Mesothelial cell of epicardium (in vitro differentiated cells): ENCODE measurements at regions not wholly inside any gene's neighbourhood (a gene's known extent, or its start where the extent isn't known, plus 50 kb on each side); places are given as distances from the start of the nearest gene placed in this dataset.

ENCODE experiments used
- DNase-seq, 2 experiments: peaks; one replicate each; pipeline ENCODE4 v3.0.0; 2021; ENCODE audit warnings: low spot score in 2 of 2; ENCODE audit not compliant: unreplicated experiment in 2 of 2
- H3K27ac Mint-ChIP-seq: 2 replicates; pipeline ENCODE4 v1.8.0; 2021; ENCODE audit warnings: mixed read lengths
- H3K27me3 Mint-ChIP-seq: 2 replicates; pipeline ENCODE4 v1.8.0; 2021; ENCODE audit warnings: low read depth, mixed read lengths
- H3K36me3 Mint-ChIP-seq: 2 replicates; pipeline ENCODE4 v1.8.0; 2021; ENCODE audit warnings: mixed read lengths
- H3K4me1 Mint-ChIP-seq: 2 replicates; pipeline ENCODE4 v1.8.0; 2021; ENCODE audit warnings: mixed read lengths
- H3K4me3 Mint-ChIP-seq: 2 replicates; pipeline ENCODE4 v1.8.0; 2021; ENCODE audit warnings: mild to moderate bottlenecking, moderate library complexity, mixed read lengths
- H3K9me3 Mint-ChIP-seq: 2 replicates; pipeline ENCODE4 v1.8.0; 2021; ENCODE audit warnings: mixed read lengths
- TF ChIP-seq, protein P1 (sequence below): fragments of 200-600 bp; sonication (generic); IDR thresholded peaks from one replicate; pipeline ENCODE4 v1.5.0; 2021; ENCODE audit warnings: antibody characterized with exemption; ENCODE audit not compliant: unreplicated experiment

DNA sequence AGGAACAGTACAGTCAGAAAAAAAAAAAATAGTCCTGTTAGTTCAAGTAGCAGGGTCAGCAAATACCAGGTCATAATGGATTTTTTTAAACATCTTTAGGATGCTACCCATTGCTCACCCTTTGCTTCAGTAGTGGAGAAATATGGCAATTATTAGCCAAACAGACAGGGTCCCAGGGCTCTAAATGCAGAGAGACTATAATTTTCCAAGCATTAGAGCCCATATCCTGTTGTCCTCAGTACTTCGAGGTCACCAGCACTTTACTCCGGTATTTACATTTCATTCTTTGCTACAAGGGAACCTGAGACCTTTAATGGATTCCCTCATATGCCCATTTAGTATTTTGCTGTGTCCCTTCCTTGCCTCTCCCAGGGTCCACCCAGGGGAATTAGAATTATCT lies 1562.9 kb upstream of the TENM3 start:
- H3K27ac Mint-ChIP-seq = no peak overlapping the region
- H3K4me1 Mint-ChIP-seq = peaks cover 8% of the 10 kb centered on the region
- peaks cover 5% of the 10 kb centered on the region for H3K9me3 Mint-ChIP-seq
- no peak overlapping the region for H3K4me3 Mint-ChIP-seq
- TF ChIP-seq, protein P1, sequence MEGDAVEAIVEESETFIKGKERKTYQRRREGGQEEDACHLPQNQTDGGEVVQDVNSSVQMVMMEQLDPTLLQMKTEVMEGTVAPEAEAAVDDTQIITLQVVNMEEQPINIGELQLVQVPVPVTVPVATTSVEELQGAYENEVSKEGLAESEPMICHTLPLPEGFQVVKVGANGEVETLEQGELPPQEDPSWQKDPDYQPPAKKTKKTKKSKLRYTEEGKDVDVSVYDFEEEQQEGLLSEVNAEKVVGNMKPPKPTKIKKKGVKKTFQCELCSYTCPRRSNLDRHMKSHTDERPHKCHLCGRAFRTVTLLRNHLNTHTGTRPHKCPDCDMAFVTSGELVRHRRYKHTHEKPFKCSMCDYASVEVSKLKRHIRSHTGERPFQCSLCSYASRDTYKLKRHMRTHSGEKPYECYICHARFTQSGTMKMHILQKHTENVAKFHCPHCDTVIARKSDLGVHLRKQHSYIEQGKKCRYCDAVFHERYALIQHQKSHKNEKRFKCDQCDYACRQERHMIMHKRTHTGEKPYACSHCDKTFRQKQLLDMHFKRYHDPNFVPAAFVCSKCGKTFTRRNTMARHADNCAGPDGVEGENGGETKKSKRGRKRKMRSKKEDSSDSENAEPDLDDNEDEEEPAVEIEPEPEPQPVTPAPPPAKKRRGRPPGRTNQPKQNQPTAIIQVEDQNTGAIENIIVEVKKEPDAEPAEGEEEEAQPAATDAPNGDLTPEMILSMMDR = no peak
- DNase-seq = no peak
- no peaks in the 10 kb centered on the region for H3K27me3 Mint-ChIP-seq
- no peaks in the 10 kb centered on the region for H3K36me3 Mint-ChIP-seq

DNA sequence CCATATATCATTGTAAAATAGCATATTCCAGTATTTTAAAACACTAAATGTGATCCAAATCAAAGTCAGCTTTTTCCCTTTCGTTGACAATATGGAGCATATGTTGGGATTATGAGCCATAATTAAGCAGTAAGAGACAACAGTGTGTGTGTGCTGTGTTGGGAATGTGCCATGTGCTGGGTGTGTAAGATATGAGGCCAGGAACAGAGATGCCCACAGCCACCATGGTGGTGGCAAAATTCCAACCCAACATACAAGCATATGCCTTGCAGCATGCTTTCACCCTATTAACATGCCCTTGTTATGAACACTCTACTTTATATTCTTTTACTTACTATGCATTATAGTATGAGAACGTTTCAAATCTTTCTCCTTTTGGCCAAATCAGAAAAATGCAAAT lies 1560.4 kb upstream of the TENM3 start:
- no peak overlapping the region for H3K27ac Mint-ChIP-seq
- DNase-seq = no peak
- TF ChIP-seq, protein P1 = no peak

DNA sequence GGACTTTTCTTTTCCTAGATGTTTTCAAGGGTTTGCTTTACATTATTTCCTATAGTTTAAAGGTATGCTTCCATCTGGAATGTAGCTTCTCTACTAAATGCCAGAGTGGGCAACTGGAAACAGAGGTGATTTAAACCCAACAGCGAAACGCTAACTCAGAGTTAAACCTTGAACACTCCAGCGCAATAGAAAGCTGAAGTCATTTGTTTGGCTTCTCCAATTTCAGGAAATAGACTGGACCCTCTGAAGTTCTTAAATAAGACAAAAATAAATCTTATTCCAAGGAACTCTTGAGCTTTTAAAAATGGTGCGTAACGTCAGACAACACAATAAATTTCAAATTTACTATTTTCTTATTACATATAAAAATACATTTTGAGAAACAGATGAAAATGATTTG lies 1560.0 kb upstream of the TENM3 start:
- no peaks in the 10 kb centered on the region for H3K27me3 Mint-ChIP-seq
- no peak for DNase-seq
- peaks cover 8% of the 10 kb centered on the region for H3K4me1 Mint-ChIP-seq
- no peaks in the 10 kb centered on the region for H3K36me3 Mint-ChIP-seq
- TF ChIP-seq, protein P1 = no peak
- H3K27ac Mint-ChIP-seq = no peak overlapping the region
- H3K9me3 Mint-ChIP-seq = peaks cover 2% of the 10 kb centered on the region
- H3K4me3 Mint-ChIP-seq = no peak overlapping the region

More for the DNA sequence above, 1560.4 kb upstream of the TENM3 start:
- Mint-ChIP-seq H3K9me3 (peaks cover 5% of the 10 kb centered on the region), H3K4me3 (no peak overlapping the region), H3K36me3 (no peaks in the 10 kb centered on the region), H3K4me1 (peaks cover 8% of the 10 kb centered on the region), H3K27me3 (no peaks in the 10 kb centered on the region)

DNA sequence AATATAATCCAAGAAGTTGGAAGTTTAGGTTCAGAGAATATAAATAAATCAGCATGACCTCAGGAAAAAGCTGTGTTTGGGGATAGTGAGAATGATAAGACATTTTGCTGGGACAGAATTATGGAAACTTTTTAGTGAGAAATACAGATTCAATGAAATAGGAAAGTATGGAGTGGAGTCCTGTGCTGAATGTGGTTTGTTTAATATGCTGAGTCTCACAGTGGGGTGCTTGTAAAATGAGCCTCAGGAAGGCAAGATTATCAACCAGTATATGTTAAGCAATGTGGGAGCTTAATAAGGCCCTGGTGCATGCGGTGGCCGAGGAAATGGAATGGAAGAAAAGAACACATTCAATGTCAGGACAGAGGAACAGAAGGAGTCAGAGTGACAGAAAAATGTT lies 1554.7 kb upstream of the TENM3 start:
- Mint-ChIP-seq H3K27me3 (no peaks in the 10 kb centered on the region), H3K4me1 (no peaks in the 10 kb centered on the region), H3K36me3 (no peaks in the 10 kb centered on the region), H3K9me3 (peaks cover 16% of the 10 kb centered on the region), H3K4me3 (no peak overlapping the region), H3K27ac (no peak overlapping the region)
- DNase-seq = no peak
- TF ChIP-seq, protein P1 = no peak

DNA sequence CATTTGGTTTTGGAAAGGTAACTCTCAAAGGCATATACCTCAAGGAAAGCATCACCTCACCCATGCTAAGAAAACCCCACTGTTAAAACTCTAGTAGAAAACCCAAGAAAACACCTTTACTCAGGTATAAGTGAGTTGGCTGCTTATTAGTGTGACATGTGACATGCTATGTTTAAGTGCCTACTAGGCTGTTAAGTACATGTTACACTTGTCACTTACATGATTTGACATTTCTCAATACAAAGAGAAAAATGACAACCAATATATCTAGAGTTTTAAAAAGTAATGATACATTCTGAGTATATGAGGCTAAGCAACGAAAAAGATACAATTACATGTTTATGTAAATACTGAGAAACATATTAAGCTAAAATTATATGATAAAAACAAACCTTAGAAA lies 1548.3 kb upstream of the TENM3 start:
- peaks cover 24% of the 10 kb centered on the region for H3K9me3 Mint-ChIP-seq
- H3K27me3 Mint-ChIP-seq = no peaks in the 10 kb centered on the region
- H3K4me3 Mint-ChIP-seq = no peak overlapping the region
- H3K4me1 Mint-ChIP-seq = peaks cover 13% of the 10 kb centered on the region
- DNase-seq = no peak
- TF ChIP-seq, protein P1 = no peak
- no peak overlapping the region for H3K27ac Mint-ChIP-seq
- H3K36me3 Mint-ChIP-seq = peaks cover 6% of the 10 kb centered on the region

DNA sequence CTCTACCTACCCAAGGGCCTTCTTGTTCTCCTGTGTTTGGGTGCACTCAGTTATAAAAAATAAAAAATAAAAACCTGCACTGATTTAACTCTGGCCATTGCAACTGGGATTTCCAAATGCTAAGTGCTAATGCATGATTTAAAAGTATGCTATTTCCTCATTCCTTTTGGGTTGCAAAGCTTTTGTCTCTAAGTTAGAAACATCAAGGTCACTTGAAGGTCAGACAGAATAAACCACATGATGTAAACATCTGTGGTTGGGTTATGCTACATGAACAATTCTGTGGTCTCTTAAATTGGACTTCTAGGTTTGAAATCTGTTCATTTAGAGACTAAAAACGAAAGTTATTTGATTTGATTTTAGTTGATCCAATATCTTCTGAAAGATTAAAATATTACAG lies 1547.4 kb upstream of the TENM3 start:
- H3K4me1 Mint-ChIP-seq = peaks cover 13% of the 10 kb centered on the region
- peaks cover 6% of the 10 kb centered on the region for H3K36me3 Mint-ChIP-seq
- TF ChIP-seq, protein P1 = no peak
- DNase-seq = no peak
- H3K27ac Mint-ChIP-seq = peak overlapping the region; percentile 36
- peaks cover 24% of the 10 kb centered on the region for H3K9me3 Mint-ChIP-seq
- H3K4me3 Mint-ChIP-seq = no peak overlapping the region
- H3K27me3 Mint-ChIP-seq = no peaks in the 10 kb centered on the region
